HL-60 (cell line): ENCODE measurements at regions not wholly inside any gene's neighbourhood (a gene's known extent, or its start where the extent isn't known, plus 50 kb on each side); places are given as distances from the start of the nearest gene placed in this dataset.

ENCODE experiments used
- CTCF ChIP-seq: IDR thresholded peaks from one replicate; pipeline ENCODE4 v1.5.1; 2011; ENCODE audit warnings: low read length, control low read depth, inconsistent platforms; ENCODE audit not compliant: insufficient read depth
- GABPA ChIP-seq: IDR thresholded peaks from 2 replicates; pipeline ENCODE4 v1.6.1; 2012; ENCODE audit warnings: low read depth
- POLR2AphosphoS5 ChIP-seq: IDR thresholded peaks from 2 replicates; pipeline ENCODE4 v1.6.1; 2012; ENCODE audit warnings: low read depth
- REST ChIP-seq: IDR thresholded peaks from 2 replicates; pipeline ENCODE4 v1.6.1; 2012; ENCODE audit warnings: low read depth; ENCODE audit not compliant: insufficient replicate concordance
- SPI1 ChIP-seq: IDR thresholded peaks from 2 replicates; pipeline ENCODE4 v1.6.1; 2012; ENCODE audit warnings: low read depth, mild to moderate bottlenecking, borderline replicate concordance

- TF ChIP-seq CTCF (no peak), REST (no peak), POLR2AphosphoS5 (no peak), SPI1 (no peak), GABPA (no peak)
These were observed 340.2 kb downstream of the PTPRU start for GRCh38 chr1:29576510-29576909.
